WTC11 (cell line): ENCODE measurements at regions not wholly inside any gene's neighbourhood (a gene's known extent, or its start where the extent isn't known, plus 50 kb on each side); places are given as distances from the start of the nearest gene placed in this dataset.

Experiments
- CTCF ChIP-seq: fragments of 200-600 bp; IDR thresholded peaks from 2 replicates; pipeline ENCODE4 v1.8.0; 2022; ENCODE audit warnings: antibody characterized with exemption
- IRF2 ChIP-seq: sonication (generic); formaldehyde crosslinking; IDR thresholded peaks from 2 replicates; pipeline ENCODE4 v1.8.0; 2022; ENCODE audit warnings: low read depth, missing genetic modification reagents, borderline replicate concordance
- RELA ChIP-seq: sonication (generic); formaldehyde crosslinking; IDR thresholded peaks from 2 replicates; pipeline ENCODE4 v1.8.1; 2022; ENCODE audit warnings: missing genetic modification reagents, mild to moderate bottlenecking, borderline replicate concordance
- SP1 ChIP-seq: sonication (generic); formaldehyde crosslinking; conservative IDR thresholded peaks from 2 replicates; pipeline ENCODE4 v1.8.1; 2022; ENCODE audit warnings: missing genetic modification reagents

- TF ChIP-seq CTCF = no peak
- TF ChIP-seq RELA (CRISPR knock-in tag) = no peak
- TF ChIP-seq SP1 (CRISPR knock-in tag) = no peak
- TF ChIP-seq IRF2 (CRISPR knock-in tag) = no peak
Observed at GRCh38 chr1:243996223-243996622, 54.9 kb upstream of the ZBTB18 start.
